ENCODE measurements at regions not wholly inside any gene's neighbourhood (a gene's known extent, or its start where the extent isn't known, plus 50 kb on each side); places are given as distances from the start of the nearest gene placed in this dataset.

DNA sequence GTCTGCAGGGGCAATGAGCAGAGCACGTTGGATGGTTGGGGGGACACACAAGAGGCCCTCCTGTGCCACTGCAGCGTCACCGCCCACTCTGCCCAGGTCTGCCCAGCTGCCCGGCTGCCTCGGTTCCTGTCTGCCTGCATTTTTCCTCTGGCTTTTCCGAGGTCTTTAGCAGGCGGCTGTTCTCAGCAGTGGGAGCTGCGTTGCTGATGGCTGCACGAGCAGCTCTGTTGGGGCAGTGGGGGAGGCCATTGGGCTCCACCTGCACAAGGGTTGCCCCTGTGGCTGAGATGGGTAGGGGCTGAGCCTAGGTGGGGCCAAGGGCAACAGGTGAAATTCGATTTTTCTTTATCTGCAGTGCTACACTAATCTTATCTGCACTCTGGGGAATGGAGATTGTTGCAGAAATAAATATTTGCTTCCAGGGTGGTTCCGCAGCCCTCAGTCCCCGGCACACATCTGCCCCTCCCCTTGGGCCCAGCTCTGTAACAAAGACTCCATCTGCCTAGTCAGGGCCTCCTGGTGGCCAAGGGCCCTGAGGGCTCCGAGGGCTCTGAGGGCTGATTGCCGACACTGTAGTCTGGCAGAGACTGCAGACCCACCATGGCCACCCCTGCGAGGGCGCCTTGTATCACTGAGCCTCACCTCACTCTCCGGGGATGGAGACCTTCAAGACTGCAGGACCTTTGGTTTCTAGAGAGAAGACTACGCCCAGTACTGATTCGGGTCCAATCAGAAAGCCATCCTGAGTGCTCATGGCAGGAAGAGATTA lies 141.7 kb upstream of the SHH start:
- TF ChIP-seq, protein P1, sequence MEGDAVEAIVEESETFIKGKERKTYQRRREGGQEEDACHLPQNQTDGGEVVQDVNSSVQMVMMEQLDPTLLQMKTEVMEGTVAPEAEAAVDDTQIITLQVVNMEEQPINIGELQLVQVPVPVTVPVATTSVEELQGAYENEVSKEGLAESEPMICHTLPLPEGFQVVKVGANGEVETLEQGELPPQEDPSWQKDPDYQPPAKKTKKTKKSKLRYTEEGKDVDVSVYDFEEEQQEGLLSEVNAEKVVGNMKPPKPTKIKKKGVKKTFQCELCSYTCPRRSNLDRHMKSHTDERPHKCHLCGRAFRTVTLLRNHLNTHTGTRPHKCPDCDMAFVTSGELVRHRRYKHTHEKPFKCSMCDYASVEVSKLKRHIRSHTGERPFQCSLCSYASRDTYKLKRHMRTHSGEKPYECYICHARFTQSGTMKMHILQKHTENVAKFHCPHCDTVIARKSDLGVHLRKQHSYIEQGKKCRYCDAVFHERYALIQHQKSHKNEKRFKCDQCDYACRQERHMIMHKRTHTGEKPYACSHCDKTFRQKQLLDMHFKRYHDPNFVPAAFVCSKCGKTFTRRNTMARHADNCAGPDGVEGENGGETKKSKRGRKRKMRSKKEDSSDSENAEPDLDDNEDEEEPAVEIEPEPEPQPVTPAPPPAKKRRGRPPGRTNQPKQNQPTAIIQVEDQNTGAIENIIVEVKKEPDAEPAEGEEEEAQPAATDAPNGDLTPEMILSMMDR (IDR thresholded peaks at IDR 0.05) = no peak
- TF ChIP-seq POLR2AphosphoS5 (IDR thresholded peaks at IDR 0.05; ENCODE audit: low read depth, low read length) (no peak), TCF7L2 (IDR thresholded peaks at IDR 0.05; ENCODE audit: low read depth, low read length) (no peak), SIN3A (IDR thresholded peaks at IDR 0.05; ENCODE audit: borderline replicate concordance, insufficient read depth, low read depth, low read length) (no peak)
- TF ChIP-seq, protein P2, sequence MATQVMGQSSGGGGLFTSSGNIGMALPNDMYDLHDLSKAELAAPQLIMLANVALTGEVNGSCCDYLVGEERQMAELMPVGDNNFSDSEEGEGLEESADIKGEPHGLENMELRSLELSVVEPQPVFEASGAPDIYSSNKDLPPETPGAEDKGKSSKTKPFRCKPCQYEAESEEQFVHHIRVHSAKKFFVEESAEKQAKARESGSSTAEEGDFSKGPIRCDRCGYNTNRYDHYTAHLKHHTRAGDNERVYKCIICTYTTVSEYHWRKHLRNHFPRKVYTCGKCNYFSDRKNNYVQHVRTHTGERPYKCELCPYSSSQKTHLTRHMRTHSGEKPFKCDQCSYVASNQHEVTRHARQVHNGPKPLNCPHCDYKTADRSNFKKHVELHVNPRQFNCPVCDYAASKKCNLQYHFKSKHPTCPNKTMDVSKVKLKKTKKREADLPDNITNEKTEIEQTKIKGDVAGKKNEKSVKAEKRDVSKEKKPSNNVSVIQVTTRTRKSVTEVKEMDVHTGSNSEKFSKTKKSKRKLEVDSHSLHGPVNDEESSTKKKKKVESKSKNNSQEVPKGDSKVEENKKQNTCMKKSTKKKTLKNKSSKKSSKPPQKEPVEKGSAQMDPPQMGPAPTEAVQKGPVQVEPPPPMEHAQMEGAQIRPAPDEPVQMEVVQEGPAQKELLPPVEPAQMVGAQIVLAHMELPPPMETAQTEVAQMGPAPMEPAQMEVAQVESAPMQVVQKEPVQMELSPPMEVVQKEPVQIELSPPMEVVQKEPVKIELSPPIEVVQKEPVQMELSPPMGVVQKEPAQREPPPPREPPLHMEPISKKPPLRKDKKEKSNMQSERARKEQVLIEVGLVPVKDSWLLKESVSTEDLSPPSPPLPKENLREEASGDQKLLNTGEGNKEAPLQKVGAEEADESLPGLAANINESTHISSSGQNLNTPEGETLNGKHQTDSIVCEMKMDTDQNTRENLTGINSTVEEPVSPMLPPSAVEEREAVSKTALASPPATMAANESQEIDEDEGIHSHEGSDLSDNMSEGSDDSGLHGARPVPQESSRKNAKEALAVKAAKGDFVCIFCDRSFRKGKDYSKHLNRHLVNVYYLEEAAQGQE (IDR thresholded peaks at IDR 0.05; ENCODE audit: insufficient read depth in 1 of 2, low read depth in 2 of 2, low read length in 1 of 2) = no peak

Measured in Panc1 (cell line).